Activated CD4-positive, alpha-beta T cell treated with anti-CD3 and anti-CD28 coated beads, Interleukin-2, amount 50 U/mL, for 4 hours (primary cell): ENCODE measurements at regions not wholly inside any gene's neighbourhood (a gene's known extent, or its start where the extent isn't known, plus 50 kb on each side); places are given as distances from the start of the nearest gene placed in this dataset.

Experiments used
- DNase-seq, 2 experiments: peaks; one replicate each; pipeline ENCODE4 v3.0.0-alpha.2; 2020

DNA sequence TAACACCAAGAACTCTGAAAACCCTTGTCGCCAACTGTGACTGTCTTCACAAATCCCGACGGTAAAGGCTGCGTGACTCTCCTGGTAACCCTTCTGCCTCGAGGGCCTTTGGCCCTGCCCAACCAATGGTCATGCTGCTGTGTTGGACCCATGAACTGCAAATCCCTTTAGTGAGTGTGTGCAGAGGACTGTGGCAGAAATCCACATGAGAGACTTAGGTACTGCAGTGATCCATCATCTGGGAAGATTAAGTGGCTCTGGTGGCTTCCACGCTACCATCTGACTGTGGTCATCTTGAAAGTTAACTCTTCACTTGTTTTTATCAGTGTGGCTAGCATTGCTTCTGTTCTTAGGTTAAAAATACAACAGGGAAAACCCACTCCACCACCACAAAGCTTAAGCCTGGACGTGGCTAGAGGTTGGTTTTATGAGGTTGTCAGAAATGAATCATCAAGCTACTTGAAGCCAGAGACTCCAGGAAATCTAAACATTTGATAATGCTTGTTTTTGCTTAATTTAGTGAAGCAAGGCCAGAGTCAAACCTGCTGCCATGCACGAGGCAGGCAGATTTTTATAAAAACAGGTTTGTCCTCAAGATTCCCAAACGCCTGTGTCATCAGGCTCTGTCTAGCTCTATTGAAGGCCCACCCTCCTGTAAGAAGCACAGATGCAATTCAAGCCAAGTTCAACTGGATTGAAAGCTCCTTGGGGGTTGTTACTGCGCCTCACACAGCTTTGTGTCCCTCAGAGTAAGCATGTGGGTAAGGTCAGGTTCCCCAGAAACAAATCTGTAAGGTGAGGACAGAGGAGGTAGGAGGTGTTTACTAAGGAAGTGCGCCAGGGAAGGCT is 52.7 kb upstream of the ERCC6L2 start:
- DNase-seq = no peak

DNA sequence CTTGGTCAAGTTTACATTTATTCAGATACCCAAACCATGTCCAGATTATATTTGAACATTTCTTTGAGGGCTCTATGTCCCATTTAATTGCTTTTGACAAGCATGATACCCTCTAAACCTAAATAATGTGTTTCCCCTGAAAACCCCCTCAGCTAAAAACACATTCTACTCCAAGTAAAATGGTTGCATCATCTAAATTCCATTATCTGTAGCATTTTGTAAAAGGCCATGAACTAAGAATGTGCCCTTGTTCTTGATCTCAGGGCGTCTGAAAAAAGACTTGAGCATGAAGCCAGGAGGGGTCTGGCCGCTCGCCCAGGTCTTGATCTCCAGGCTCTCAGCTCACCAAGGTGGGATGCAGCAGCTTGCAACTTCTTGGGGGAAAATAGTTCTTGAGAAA is 53.5 kb upstream of the ERCC6L2 start:
- DNase-seq = no peak

DNA sequence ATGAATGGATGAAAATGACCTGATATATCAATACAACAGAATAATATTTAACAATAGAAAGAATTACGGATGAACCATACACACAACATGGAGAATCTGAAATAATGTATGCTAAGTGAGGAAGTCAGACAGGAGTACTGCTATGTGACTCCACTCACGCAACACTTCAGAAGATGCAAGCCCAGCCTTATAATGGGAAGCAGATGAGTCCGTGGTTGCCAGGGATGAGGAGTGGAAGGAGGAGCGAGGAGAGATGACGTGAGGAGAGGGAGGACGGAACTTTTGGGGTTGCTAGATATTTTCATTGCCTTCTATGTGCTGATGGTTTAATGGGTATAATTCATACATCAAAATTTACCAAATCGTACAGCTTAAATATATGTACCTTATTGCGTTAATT is 55.4 kb upstream of the ERCC6L2 start:
- no peak for DNase-seq

DNA sequence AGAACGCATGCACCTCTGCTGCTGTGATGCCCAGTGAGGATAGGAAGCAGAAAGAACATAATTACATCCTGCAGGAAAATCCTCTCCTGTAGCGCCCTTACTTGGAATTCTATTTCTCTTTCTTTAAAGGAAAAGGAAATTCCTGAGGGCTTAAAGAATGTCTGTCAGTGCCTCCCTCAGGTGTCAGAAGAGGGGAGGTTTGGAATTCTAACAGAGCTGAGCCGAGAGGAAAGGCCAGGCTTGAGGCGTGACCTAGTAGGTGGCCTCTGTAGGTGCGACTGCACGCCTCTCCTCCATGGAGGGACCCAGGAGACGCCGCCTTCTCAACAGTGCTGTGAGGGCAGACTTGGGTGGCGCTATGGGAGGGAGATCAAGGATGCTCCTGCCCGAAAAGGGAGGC is 55.9 kb upstream of the ERCC6L2 start:
- DNase-seq = no peak

DNA sequence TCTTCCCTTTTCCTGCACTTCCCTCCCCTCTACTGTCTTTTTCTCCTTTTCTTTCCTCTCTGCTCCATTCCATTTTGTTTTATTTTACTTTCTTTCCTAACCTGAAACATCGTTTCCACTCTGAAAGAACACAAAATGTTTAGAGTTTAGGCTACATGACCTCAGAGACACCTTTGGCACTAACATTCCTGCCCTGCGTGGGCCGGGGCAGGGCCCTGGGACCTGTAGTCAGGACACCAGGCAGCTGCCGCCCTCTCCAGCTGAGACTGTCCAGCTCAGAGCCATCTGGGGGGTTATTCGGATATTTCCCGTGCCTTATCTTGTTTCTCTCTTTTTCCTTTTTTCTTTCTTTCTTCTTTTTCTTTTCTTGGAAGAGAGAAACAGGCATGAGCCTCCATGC is 58.3 kb upstream of the ERCC6L2 start:
- no peak for DNase-seq

DNA sequence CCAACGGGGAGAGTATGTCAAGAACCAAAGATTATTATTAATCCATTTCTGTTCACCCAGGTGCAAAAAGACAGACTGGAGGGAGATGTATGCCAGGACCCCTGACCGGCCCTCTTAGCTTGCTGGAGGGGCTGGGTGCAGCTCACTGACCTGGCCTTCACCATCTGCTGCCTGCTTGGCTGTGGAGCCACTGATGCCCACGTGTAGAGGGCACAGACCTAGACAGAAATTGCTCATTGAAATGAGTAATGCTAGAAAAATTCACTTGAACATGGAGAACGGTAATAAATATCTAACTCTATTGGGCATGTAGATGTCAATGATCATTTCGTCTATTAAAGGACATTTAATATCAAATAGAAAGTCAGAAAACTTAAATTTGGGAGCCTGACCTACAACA is 58.8 kb upstream of the ERCC6L2 start:
- no peak for DNase-seq

DNA sequence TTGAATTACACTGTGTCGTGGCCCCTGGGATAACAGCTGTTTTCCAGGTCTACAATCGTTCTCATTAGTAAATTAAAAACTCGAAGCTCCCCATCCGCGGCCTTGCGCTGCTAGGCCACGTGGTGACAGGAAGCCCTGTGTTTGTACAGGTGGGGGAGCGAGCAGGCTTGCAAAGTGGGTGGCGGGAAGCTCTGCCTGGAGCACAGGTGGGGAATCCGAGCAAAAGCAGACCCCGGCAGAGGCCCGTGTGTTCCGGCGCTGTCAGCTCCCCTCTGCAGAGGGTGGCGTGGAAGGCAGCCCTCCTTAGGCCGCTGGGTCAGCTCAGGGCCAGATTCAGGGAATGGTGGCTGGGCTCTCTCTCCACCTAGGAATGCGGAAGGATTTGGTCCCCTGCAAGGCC is 59.5 kb upstream of the ERCC6L2 start:
- DNase-seq = no peak

DNA sequence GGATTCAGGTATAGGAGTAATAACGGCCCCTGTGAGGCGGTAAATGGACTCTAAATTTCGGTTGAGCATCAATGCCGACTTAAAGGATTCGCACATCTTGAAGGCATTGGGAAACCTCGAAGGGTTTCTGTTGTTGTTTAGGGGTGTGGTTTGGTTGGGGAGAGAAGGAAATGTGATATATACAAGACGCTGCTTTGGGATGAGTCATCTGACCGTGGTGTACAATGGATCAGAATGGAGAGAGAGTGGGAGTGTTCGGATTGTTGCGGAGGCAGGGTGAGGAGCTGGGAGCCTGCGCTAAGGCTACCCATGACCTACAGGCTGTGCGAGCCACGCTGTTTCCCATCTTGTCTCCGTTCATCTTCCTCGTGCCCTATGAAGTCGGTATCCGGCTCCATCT is 60.4 kb upstream of the ERCC6L2 start:
- no peak for DNase-seq

DNA sequence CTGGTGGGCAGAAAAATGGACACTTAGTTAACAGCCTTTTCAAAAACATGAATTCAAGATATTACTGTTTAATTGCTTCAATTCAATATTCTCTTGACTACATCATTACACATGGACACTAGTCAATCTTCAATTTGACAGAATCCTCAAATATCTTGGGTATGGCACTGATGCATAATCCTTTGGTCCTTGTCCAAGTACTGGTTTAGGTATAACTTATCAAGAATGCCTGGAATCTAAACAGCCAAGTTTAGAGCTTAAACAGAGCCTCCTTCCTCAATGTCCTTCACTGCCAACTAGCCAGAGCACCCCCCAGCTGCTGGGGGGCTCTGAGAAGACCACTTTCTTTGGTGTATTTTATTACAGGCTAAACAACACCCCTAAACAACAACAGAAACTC is 61.6 kb upstream of the ERCC6L2 start:
- no peak for DNase-seq

DNA sequence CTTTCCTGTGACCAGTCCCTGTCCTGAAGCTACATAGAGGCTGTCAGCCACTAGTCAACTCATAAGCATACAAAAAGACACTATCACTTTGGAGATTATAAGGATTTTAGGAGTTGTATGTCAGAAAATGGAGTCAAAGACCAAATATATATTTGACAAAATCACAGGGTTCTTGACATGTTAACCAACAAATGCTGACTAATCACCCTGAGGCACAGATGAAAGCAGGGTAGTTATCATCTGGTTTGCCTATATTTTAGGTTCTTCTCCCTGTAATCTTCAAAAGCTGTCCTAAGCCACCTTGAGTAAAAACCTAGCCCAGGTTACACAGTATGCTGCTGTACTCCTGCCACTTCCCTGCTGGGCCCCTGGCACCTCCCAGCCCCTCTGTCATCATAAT is 64.7 kb upstream of the ERCC6L2 start:
- no peak for DNase-seq

DNA sequence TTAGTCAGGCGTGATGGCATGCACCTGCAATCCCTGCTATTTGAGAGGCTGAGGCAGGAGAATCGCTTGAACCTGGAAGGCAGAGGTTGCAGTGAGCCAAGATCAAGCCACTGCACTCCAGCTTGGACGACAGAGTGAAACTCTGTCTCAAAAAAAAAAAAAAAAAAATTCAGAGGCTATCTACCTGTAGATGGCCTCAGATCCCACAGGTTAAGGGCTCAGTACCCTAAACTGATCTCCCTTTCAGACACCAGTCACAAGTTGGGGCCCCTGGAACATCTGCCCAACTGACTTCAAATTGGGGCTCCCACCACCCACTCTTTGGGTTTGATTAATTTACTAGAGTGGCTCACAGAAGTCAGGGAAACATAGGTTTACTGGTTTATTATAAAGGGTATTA is 65.4 kb upstream of the ERCC6L2 start:
- no peak for DNase-seq

DNA sequence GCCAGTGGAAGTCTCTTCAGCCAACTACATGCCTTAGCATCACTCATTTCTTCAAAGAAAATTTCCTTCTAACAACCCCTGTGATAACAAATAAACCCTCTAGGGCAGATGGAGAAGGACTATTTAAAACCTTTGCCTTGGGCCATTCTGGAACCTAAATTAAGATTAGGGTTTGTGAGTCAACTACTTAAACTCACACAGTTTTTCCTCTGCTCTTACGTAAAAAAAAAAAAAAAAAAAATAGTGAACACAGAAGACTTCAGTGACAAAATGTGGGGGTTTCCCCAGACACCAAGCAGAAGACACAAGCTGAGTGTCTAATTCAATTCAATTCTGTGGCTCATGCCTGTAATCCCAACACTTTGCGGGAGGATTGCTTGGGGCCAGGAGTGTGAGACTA is 65.8 kb upstream of the ERCC6L2 start:
- DNase-seq = no peak

DNA sequence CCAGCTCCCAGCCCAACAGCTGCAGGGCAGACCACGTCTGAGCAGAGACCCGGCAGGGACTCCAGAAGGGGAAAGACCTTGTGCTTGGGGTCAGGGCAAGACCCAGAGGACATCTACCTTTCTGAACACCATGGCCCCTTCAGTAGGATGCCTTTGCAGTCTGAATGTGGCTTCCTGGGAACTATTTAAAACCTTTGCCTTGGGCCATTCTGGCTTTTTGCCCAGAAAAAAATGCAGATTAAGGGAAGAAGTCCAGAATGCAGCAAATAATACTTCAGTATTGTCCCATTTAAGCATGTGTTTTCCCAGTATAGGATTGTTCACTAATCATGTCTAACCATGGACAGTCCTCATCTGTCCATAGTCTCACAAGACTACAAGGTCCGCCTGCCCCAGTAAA is 67.5 kb upstream of the ERCC6L2 start:
- DNase-seq = no peak

DNA sequence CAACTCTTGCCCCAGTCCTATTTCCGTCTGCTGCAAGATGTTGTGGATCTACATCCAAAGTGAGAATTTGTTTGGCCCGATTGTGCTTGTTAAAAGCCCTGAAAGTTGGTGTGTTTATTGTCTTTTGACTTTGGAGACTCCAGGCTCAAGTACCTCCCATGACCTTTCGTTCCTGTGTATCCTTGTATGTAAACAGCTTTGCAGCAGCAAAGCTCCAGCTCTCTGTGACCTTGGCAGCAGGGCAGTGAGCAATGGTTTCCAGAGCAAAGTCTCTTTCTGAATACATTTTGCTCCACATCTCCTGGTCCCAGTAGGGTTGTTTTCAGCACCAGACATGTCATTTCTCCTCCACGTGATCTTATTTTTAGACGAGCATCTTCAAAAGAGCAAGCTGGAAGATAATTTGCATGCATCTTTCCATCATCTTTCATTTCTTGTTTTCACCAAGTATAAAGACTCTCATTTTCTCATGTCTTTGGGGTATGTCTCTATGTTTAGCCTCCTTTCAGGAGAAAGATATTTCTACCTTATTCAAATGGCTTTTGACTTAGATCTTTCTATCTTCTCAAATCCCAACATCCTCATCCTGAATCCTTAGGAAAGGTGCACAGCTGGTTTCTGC is 68.1 kb upstream of the ERCC6L2 start:
- no peak for DNase-seq

DNA sequence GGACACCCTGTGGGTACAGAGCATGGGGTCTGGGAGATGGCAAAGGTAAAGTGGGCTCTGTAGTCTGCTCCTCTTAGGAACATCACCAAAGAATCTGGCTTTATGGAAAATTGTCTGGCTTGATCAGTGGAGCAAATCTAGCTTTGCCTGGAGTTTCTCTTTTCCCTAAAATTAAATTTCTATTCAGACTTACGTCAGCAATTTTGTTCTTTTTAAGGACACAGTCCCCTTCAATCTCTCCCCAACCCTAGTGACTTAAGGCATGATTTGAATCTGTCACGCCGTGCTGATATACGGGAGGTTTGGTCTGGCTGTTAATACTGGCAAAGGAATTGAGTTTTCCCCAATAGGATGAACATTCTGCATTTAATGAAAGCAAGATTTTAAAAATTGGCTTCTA is 72.3 kb upstream of the ERCC6L2 start:
- DNase-seq = no peak

DNA sequence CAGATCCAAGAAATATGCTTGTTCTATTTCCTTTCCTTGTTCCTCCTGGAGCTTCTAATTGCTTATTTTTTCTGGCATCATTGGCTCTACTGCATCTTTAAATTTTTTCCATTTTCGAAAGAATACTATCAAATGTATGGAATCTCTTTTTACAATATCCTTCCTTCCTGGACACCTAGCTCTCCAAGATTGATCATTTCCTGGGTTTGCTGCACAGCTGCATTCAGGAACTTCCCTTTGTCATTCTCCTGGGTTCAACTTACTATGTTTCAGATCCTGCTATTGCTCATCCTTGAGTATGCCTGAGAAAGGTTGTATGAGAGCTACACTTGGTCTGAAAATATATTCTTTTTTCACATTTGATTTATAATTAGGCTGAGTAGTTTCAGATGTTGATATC is 73.7 kb upstream of the ERCC6L2 start:
- DNase-seq = no peak

DNA sequence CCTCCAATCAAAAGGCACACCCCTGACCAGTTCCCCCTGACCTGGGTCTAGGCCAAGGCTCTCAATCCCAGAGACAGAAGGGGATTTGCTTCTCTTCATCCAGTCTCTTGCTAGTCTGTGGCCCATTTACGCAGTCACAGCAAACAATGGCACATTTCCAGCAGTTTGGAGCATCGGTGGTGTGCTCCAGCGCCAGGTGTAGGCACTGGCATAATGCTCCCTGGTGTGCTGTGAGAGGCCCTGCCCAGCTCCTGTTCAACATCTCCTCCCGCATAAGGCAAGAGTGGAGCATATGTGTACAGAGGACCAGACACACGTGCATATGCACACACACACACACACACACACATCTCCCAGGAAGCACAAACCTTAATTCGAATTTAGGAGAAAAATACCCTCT is 79.5 kb upstream of the ERCC6L2 start:
- DNase-seq = no peak

DNA sequence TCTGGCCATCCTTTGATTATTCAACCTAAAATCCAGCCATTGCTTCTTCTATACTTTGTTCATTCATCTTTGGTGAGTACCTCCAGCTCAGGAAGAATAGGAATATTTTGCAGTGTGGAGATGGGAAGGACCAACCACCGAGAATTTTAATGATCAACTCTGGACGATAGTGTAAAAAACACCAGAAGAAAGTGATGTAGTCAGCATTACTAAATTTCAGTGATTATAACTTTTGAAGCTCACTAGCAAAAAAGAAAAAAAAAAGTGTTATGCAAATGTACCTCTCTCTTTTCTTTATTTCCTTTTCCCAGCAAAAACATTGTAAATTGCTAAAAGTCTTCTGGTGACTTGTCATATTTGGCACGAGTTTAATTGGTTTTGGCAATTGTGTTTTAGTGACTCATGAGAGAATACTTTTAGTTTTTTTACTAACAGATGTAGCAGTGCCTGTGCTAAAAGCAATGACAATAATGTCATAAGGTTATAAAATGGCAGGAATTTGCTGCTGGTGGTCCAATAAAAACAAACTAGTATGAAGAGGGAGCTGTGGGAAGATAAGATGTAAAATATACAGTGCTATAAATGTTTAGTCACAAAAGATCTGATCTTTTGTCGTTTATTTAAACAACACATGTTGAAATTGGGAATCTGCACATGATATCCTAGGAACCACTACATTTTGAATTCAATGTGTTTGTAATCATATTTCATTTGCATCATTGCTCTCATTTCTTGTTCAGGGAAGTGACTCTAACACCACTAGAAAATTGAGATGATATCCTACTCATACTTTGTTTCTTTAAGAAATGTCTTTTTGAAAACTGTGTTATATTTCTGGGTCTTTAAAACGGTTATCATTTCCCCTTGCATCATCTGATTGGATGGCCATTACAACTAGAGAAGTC is 81.3 kb upstream of the ERCC6L2 start:
- no peak for DNase-seq

DNA sequence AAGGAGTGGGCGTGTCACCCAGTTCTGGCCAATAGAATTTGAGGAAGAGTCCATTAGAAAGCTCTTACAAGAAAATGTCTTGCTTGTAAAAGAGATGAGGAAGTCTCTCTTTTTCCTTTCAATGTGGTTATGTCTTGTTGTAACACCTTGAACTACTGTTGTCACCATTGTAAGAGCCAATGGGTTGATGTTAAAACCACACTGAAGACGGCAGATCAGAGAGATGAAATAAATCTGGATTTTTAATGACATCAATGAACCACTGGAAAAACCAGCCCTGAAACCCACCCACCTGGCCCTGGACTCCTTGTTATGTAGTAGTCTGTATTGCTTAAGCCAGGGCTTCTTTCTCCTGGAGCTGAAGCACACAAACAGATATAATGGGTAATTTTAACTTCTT is 83.8 kb upstream of the ERCC6L2 start:
- DNase-seq = no peak

DNA sequence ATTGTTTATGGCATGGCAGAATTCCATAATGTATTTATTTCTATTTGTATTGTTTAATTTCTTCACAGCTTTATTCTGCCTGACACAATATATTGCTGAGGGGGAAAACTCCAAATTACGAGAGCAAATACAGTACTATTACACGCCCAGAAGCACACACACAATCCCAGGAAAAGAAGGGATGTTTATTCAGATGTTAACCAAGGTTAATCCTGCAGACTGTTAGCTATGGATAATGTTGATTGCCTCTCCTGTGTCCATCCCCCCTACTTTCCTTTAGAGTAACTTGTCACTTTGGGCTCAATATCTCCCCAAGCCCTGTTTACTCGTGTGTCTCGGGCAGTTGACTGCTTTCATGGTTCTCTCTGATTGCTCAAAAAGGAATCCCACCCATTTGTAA is 84.2 kb upstream of the ERCC6L2 start:
- no peak for DNase-seq

DNA sequence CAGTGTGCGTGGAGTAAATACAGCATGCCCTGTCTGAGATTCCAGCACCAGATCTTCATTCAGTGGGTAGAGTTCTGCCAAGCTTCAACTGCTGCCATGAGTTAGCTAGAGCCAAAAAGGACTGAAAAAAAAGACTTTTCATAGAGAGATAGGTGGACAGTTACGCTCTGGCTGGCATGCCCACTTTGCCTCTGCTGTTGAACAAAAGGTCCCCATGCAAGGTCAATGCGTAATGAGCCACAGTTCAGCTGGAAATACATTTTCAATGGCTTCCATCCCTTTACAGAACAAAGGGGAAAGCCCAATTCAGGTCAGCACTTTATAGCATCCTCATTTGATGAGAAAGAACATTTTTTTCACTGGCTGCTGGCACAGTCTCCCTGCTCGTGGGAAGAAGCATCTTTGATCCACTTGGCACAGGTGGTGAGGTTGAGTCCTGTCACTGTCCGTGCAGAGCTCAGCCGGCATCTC is 86.9 kb upstream of the ERCC6L2 start:
- no peak for DNase-seq

DNA sequence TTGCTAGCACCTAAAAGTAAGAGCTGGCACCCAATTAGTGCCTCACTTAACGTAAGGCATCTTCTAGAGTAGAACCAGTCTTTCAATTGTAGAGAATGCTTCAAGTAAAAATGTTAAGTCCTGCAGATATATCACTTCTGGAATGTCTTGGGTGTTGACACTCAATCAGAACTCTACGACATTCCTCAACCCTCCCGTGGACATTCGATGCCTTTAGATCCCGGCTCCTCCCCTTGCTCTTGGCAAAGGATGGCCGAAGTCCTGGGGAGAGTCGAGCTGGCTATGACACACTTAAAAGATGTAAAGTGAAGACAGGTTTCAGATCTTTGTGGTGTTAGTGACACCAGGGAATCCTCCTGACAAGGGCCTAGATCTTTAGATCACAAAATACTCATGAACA is 87.5 kb upstream of the ERCC6L2 start:
- DNase-seq = no peak

DNA sequence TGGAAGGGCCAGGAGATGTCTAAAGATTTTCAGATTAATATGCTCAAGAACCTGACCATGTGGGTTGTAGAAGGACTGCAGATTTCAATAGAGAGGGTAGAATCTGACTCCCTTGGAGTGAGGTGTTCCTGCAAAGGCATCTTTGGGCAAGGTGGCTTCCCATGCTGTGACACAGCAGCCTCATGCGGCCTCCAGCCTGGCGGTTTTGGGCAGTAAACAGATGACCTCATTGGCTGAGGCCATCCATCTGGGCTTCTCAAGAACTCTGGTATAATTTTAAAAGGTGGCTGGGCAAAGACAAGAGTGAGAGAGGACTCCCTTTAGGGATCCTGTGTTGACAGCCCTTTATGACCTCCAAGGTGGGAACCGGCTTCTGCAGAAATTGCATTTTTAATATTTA is 90.3 kb upstream of the ERCC6L2 start:
- DNase-seq = no peak

DNA sequence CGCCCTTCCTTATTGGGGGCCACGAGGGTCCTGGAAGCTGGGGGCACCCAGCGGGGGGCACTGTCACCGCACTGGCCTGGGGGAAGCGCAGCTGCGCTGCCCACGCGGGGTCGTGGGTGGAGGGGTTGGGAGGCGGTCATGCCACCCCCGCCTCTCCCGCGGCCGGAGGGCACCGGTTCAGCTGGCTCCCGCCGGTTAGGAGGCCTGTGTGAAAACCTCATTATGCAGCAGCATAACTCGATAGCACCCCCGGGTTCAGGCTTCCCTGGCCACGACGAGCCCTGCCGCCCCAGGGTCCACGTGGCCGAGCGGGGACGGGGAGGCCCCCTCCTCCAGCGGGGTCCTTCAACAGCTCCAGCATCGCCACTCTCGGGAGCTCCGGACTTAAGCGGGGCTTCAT is 91.2 kb upstream of the ERCC6L2 start:
- DNase-seq = no peak
